Endothelial cell of umbilical vein (primary cell): ENCODE measurements at regions not wholly inside any gene's neighbourhood (a gene's known extent, or its start where the extent isn't known, plus 50 kb on each side); places are given as distances from the start of the nearest gene placed in this dataset.

Experiments
- BruUV-seq: library from RNA; stranded (reverse); fragments of 400-500 nt; replicated peaks from 2 replicates; lab custom pipeline; 2021; lab: Mats Ljungman, UMichigan
- CTCF ChIA-PET: fragments of 300-600, 350-600 bp; sonication (Branson Sonifier 250); formaldehyde crosslinking; loops from one replicate; lab custom pipeline; 2021; ENCODE audit warnings: antibody characterized with exemption, inconsistent platforms; lab: Charles Lee
- POLR2A ChIA-PET: fragments of 300-600, 350-600 bp; sonication (Branson Sonifier 250); formaldehyde crosslinking; loops from one replicate; lab custom pipeline; 2021; ENCODE audit warnings: antibody characterized with exemption, inconsistent platforms; lab: Charles Lee
- DNase-seq: peaks from one replicate; pipeline ENCODE4 v3.0.0-alpha.2; 2011; ENCODE audit warnings: low read depth, low spot score
- FAIRE-seq: peaks from 2 replicates; lab custom pipeline; 2011; peaks lifted over from hg19 to GRCh38; lab: Jason Lieb, UNC
- H2AFZ ChIP-seq: 2 replicates; pipeline ENCODE4 v1.6.0; 2012; ENCODE audit warnings: low read depth, low read length, control low read depth, inconsistent platforms
- H3K27ac ChIP-seq: 2 replicates; pipeline ENCODE4 v1.5.1; 2011; ENCODE audit warnings: low read depth, mild to moderate bottlenecking, control low read depth, low read length, moderate library complexity; ENCODE audit not compliant: insufficient read depth
- H3K27me3 ChIP-seq, 2 experiments: 2 replicates each; pipeline versions ENCODE4 v1.6.0 to v1.6.1; 2011; ENCODE audit warnings: low read length in 2 of 2, mixed read lengths in 1 of 2; ENCODE audit not compliant: control insufficient read depth in 2 of 2, insufficient read depth in 2 of 2
- H3K36me3 ChIP-seq, 2 experiments: 2 replicates in 1 of 2; 3 replicates in 1 of 2; pipeline ENCODE4 v1.5.1; 2011; ENCODE audit warnings: low read length in 2 of 2, mild to moderate bottlenecking in 1 of 2, moderate library complexity in 1 of 2; ENCODE audit not compliant: control insufficient read depth in 2 of 2, insufficient read depth in 2 of 2; ENCODE audit errors: extremely low read depth in 1 of 2
- H3K4me1 ChIP-seq: 3 replicates; pipeline ENCODE4 v1.5.1; 2011; ENCODE audit warnings: mild to moderate bottlenecking, low read length; ENCODE audit not compliant: control insufficient read depth, insufficient read depth; ENCODE audit errors: extremely low read depth
- H3K4me2 ChIP-seq: 2 replicates; pipeline ENCODE4 v1.6.1; 2011; ENCODE audit warnings: low read length, control low read depth, mixed read lengths; ENCODE audit not compliant: insufficient read depth
- H3K4me3 ChIP-seq, 3 experiments: fragments of 200-600 bp in 1 of 3; sonication (generic), shearing (Covaris generic) in 1 of 3; replicated peaks in 1 of 3; 2 replicates each; pipeline ENCODE4 v1.5.1; 2011 to 2016; ENCODE audit warnings: control low read depth in 3 of 3, low read length in 3 of 3, mild to moderate bottlenecking in 2 of 3, inconsistent platforms in 1 of 3, low read depth in 1 of 3, moderate library complexity in 1 of 3; ENCODE audit not compliant: insufficient read depth in 1 of 3
- H3K79me2 ChIP-seq: 2 replicates; pipeline ENCODE4 v1.6.0; 2012; ENCODE audit warnings: low read length, inconsistent platforms; ENCODE audit not compliant: control insufficient read depth, insufficient read depth
- H3K9ac ChIP-seq: replicated peaks from 2 replicates; pipeline ENCODE3; 2011; ENCODE audit warnings: low read length, control low read depth; ENCODE audit not compliant: insufficient read depth; ENCODE audit errors: extremely low read depth
- H3K9me1 ChIP-seq: replicated peaks from 3 replicates; pipeline ENCODE4 v1.6.0; 2011; ENCODE audit warnings: mild to moderate bottlenecking, low read length; ENCODE audit not compliant: control insufficient read depth, insufficient read depth; ENCODE audit errors: extremely low read depth
- H3K9me3 ChIP-seq: replicated peaks from 2 replicates; pipeline ENCODE4 v1.5.1; 2012; ENCODE audit warnings: low read length, inconsistent platforms; ENCODE audit not compliant: control insufficient read depth, insufficient read depth
- H4K20me1 ChIP-seq: replicated peaks from 2 replicates; pipeline ENCODE3; 2011; ENCODE audit warnings: mild to moderate bottlenecking, low read length; ENCODE audit not compliant: control insufficient read depth, insufficient read depth; ENCODE audit errors: extremely low read depth
- EZH2 ChIP-seq: IDR thresholded peaks from 2 replicates; pipeline ENCODE4 v1.6.1; 2012; ENCODE audit warnings: borderline replicate concordance, low read depth, mild to moderate bottlenecking, moderate library complexity, low read length, inconsistent platforms; ENCODE audit not compliant: severe bottlenecking
- FOS ChIP-seq: IDR thresholded peaks from 2 replicates; pipeline ENCODE4 v1.6.1; 2011; ENCODE audit warnings: mild to moderate bottlenecking, low read length, moderate library complexity, borderline replicate concordance; ENCODE audit not compliant: insufficient read depth
- GATA2 ChIP-seq: IDR thresholded peaks from 2 replicates; pipeline ENCODE4 v1.7.0; 2011; ENCODE audit warnings: low read depth, mild to moderate bottlenecking, moderate library complexity, mixed read lengths, low read length; ENCODE audit not compliant: insufficient read length, insufficient read depth
- JUN ChIP-seq: IDR thresholded peaks from 2 replicates; pipeline ENCODE4 v1.6.1; 2011; ENCODE audit warnings: borderline replicate concordance, low read depth; ENCODE audit not compliant: insufficient read length, insufficient read depth
- MYC ChIP-seq: IDR thresholded peaks from one replicate; pipeline ENCODE4 v1.6.1; 2011; ENCODE audit warnings: mild to moderate bottlenecking, low read depth, low read length
- POLR2A ChIP-seq: IDR thresholded peaks from 2 replicates; pipeline ENCODE4 v1.6.1; 2012; ENCODE audit warnings: low read depth, mild to moderate bottlenecking, control low read depth, low read length
- POLR2AphosphoS5 ChIP-seq: IDR thresholded peaks from 2 replicates; pipeline ENCODE4 v1.6.1; 2012; ENCODE audit warnings: low read depth, mild to moderate bottlenecking, control low read depth, low read length, moderate library complexity; ENCODE audit not compliant: insufficient read depth
- dilution Hi-C: fragments of 300-500 bp; cut with MboI; formaldehyde crosslinking; loops from one replicate; pipeline ENCODE4 v1.15.0; 2019; ENCODE audit warnings: low sequenced_read_pairs; ENCODE audit not compliant: extremely low pct_ligation_motif_present
- intact Hi-C: fragments of 100-400 bp; cut with micrococcal nuclease; formaldehyde crosslinking; loops from one replicate; pipeline ENCODE4 v1.10.0; 2022
- TF ChIP-seq, protein P1 (sequence below), 2 donors: IDR thresholded peaks; 1 replicate in 1 of 2; 2 replicates in 1 of 2; pipeline ENCODE4 v1.5.1; 2011; ENCODE audit warnings: low read length in 2 of 2, mild to moderate bottlenecking in 2 of 2, moderate library complexity in 2 of 2, control low read depth in 1 of 2, inconsistent platforms in 1 of 2, low read depth in 1 of 2; ENCODE audit not compliant: insufficient read depth in 1 of 2; ENCODE audit errors: extremely low read depth in 1 of 2
- TF ChIP-seq, protein P2 (sequence below): IDR thresholded peaks from 2 replicates; pipeline ENCODE4 v1.6.1; 2011; ENCODE audit not compliant: insufficient read depth, insufficient read length

DNA sequence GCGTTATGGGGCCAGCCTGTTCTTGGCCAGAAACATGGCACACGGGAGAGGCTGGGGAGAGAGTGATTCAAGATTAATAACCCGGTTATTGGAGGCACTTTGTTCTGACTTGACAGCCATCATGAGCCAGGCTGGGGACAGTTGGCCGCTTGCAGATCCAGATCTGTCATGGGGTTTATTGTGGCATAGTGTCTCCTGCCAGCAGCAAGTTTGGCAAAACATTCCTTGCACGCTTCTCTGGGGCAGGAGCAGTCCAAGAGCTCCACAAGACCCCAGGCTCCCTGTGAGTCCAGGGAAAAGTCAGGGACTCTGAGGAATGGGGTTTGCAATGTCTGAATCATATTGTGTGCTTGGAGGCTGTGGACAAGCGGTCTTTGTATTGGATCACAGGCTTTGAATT is 270.4 kb downstream of the MIAT start:
- H3K4me3 ChIP-seq, result no peak overlapping the region
- no peaks in the 10 kb centered on the region for H3K36me3 ChIP-seq
- CTCF ChIA-PET, result no interaction called here
- no peaks in the 10 kb centered on the region for H3K9me3 ChIP-seq
- POLR2A ChIA-PET, result no interaction called here
- peaks cover 16 to 20% of the 10 kb centered on the region in 2 experiments for H3K27me3 ChIP-seq
- FAIRE-seq, result no peak
- H3K4me1 ChIP-seq, result no peaks in the 10 kb centered on the region
- dilution Hi-C loops (no loop called here), intact Hi-C loops (no loop called here)
- H4K20me1 ChIP-seq, result no peaks in the 10 kb centered on the region
- no peaks in the 10 kb centered on the region for H3K9me1 ChIP-seq
- TF ChIP-seq MYC, result no peak
- no peak overlapping the region for H2AFZ ChIP-seq
- H3K9ac ChIP-seq, result no peak overlapping the region
- no peaks in the 10 kb centered on the region for H3K79me2 ChIP-seq
- BruUV-seq, result no TSS peak
- no peak overlapping the region for H3K27ac ChIP-seq
- no peak overlapping the region for H3K4me2 ChIP-seq
- DNase-seq, result no peak

DNA sequence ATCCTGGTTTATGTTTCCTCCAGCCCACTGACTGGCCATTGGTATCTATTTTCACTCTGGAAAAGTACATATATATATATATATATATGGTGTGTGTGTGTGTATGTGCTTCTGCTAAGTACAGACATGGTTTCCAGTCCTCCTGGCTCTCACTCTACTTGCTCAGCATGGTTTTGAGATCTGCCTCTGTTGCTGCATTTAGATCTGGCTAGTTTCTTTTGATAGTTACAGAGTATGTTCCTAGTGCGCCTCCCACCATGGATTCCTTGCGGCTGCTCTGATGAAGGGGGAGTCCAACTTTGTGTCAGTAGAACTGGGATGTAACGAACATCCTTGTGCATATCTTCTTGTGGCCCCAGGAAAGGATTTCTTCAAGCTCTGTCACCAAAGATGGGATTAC is 274.1 kb downstream of the MIAT start:
- no peak for TF ChIP-seq GATA2
- TF ChIP-seq MYC, result no peak
- TF ChIP-seq, protein P1, sequence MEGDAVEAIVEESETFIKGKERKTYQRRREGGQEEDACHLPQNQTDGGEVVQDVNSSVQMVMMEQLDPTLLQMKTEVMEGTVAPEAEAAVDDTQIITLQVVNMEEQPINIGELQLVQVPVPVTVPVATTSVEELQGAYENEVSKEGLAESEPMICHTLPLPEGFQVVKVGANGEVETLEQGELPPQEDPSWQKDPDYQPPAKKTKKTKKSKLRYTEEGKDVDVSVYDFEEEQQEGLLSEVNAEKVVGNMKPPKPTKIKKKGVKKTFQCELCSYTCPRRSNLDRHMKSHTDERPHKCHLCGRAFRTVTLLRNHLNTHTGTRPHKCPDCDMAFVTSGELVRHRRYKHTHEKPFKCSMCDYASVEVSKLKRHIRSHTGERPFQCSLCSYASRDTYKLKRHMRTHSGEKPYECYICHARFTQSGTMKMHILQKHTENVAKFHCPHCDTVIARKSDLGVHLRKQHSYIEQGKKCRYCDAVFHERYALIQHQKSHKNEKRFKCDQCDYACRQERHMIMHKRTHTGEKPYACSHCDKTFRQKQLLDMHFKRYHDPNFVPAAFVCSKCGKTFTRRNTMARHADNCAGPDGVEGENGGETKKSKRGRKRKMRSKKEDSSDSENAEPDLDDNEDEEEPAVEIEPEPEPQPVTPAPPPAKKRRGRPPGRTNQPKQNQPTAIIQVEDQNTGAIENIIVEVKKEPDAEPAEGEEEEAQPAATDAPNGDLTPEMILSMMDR (IDR thresholded peaks at IDR 0.05; ENCODE audit: extremely low read depth in 1 of 2, insufficient read depth in 1 of 2, low read depth in 1 of 2, low read length in 2 of 2), result no peak
- TF ChIP-seq, protein P2, sequence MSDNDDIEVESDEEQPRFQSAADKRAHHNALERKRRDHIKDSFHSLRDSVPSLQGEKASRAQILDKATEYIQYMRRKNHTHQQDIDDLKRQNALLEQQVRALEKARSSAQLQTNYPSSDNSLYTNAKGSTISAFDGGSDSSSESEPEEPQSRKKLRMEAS, result no peak
- no peak for TF ChIP-seq POLR2AphosphoS5
- TF ChIP-seq EZH2, result no peak
- TF ChIP-seq FOS, result no peak
- TF ChIP-seq JUN, result no peak
- no peak for TF ChIP-seq POLR2A
- Histone ChIP-seq H3K27me3 (peaks cover 16% of the 10 kb centered on the region in 2 experiments), H3K9me3 (no peaks in the 10 kb centered on the region), H3K4me1 (no peaks in the 10 kb centered on the region), H3K9ac (no peak overlapping the region), H2AFZ (no peak overlapping the region), H3K4me3 (no peak overlapping the region), H3K4me2 (no peak overlapping the region), H3K9me1 (no peaks in the 10 kb centered on the region), H3K27ac (no peak overlapping the region), H3K36me3 (no peaks in the 10 kb centered on the region), H3K79me2 (no peaks in the 10 kb centered on the region), H4K20me1 (no peaks in the 10 kb centered on the region)
- no peak for DNase-seq
- no peak for FAIRE-seq
- intact Hi-C loops (no loop called here), dilution Hi-C loops (no loop called here)
- POLR2A ChIA-PET, result no interaction called here
- BruUV-seq, result no TSS peak
- CTCF ChIA-PET, result no interaction called here
